ENCODE measurements at regions not wholly inside any gene's neighbourhood (a gene's known extent, or its start where the extent isn't known, plus 50 kb on each side); places are given as distances from the start of the nearest gene placed in this dataset.

- intact Hi-C loops (cut with DNase I): no loop called here
Measured at GRCh38 chr13:97057176-97057575, 62.9 kb upstream of the OXGR1 start.

GRCh38 chr13:97058391-97058790, 64.1 kb upstream of the OXGR1 start:
- no peak for DNase-seq (ENCODE audit: low spot score)
- intact Hi-C loops (cut with DNase I): no loop called here

More at GRCh38 chr13:97057176-97057575, 62.9 kb upstream of the OXGR1 start:
- no peak for DNase-seq (ENCODE audit: low spot score)

GRCh38 chr13:97058926-97059325, 64.7 kb upstream of the OXGR1 start:
- DNase-seq (ENCODE audit: low spot score): no peak
- intact Hi-C loops (cut with DNase I): no loop called here

GRCh38 chr13:97067017-97067895, 73.0 kb upstream of the OXGR1 start:
- intact Hi-C loops (cut with DNase I): no loop called here

GRCh38 chr13:97068151-97068550, 73.9 kb upstream of the OXGR1 start:
- no peak for DNase-seq (ENCODE audit: low spot score)
- intact Hi-C loops (cut with DNase I): loop anchor here in 1 of 2 donors (2.0 kb wide), 1 partner anchor 67 kb away; no protein-coding TSS in a partner anchor

More at GRCh38 chr13:97067017-97067895, 73.0 kb upstream of the OXGR1 start:
- no peak for DNase-seq (ENCODE audit: low spot score)

GRCh38 chr13:97069050-97069815, 75.0 kb upstream of the OXGR1 start:
- intact Hi-C loops (cut with DNase I): loop anchor here in 1 of 2 donors (2.0 kb wide), 1 partner anchor 66 kb away; no protein-coding TSS in a partner anchor
- DNase-seq (ENCODE audit: low spot score): no peak

GRCh38 chr13:97072297-97072696, 78.0 kb upstream of the OXGR1 start:
- DNase-seq (ENCODE audit: low spot score): no peak
- intact Hi-C loops (cut with DNase I): no loop called here

- intact Hi-C loops (cut with DNase I): no loop called here
- DNase-seq (ENCODE audit: low spot score): no peak
Measured at GRCh38 chr13:97074618-97075017, 80.3 kb upstream of the OXGR1 start.

GRCh38 chr13:97076898-97077297, 82.6 kb upstream of the OXGR1 start:
- DNase-seq (ENCODE audit: low spot score): no peak
- intact Hi-C loops (cut with DNase I): no loop called here

GRCh38 chr13:97077341-97077740, 83.1 kb upstream of the OXGR1 start:
- intact Hi-C loops (cut with DNase I): no loop called here
- DNase-seq (ENCODE audit: low spot score): no peak

GRCh38 chr13:97079726-97080125, 85.5 kb upstream of the OXGR1 start:
- intact Hi-C loops (cut with DNase I): no loop called here
- no peak for DNase-seq (ENCODE audit: low spot score)

GRCh38 chr13:97082461-97083207, 88.4 kb upstream of the OXGR1 start:
- no peak for DNase-seq (ENCODE audit: low spot score)
- intact Hi-C loops (cut with DNase I): no loop called here

- no peak for DNase-seq (ENCODE audit: low spot score)
- intact Hi-C loops (cut with DNase I): no loop called here
Measured at GRCh38 chr13:97091196-97091595, 96.9 kb upstream of the OXGR1 start.

GRCh38 chr13:97100821-97101220, 106.5 kb upstream of the OXGR1 start:
- no peak for DNase-seq (ENCODE audit: low spot score)
- intact Hi-C loops (cut with DNase I): no loop called here

GRCh38 chr13:97101912-97102708, 107.8 kb upstream of the OXGR1 start:
- no peak for DNase-seq (ENCODE audit: low spot score)
- intact Hi-C loops (cut with DNase I): no loop called here

- DNase-seq (ENCODE audit: low spot score): no peak
- intact Hi-C loops (cut with DNase I): no loop called here
Measured at GRCh38 chr13:97106323-97106722, 112.0 kb upstream of the OXGR1 start.

- no peak for DNase-seq (ENCODE audit: low spot score)
- intact Hi-C loops (cut with DNase I): no loop called here
Measured at GRCh38 chr13:97107815-97108529, 113.7 kb upstream of the OXGR1 start.

- intact Hi-C loops (cut with DNase I): no loop called here
- DNase-seq (ENCODE audit: low spot score): no peak
Measured at GRCh38 chr13:97108530-97108900, 113.6 kb upstream of the MBNL2 start.
